ENCODE measurements at regions not wholly inside any gene's neighbourhood (a gene's known extent, or its start where the extent isn't known, plus 50 kb on each side); places are given as distances from the start of the nearest gene placed in this dataset.
"Not testable (repeated sequence)": the region's sequence is repeated elsewhere in the genome, so short reads cannot be mapped to it uniquely, and the experiment has no call there.

DNA sequence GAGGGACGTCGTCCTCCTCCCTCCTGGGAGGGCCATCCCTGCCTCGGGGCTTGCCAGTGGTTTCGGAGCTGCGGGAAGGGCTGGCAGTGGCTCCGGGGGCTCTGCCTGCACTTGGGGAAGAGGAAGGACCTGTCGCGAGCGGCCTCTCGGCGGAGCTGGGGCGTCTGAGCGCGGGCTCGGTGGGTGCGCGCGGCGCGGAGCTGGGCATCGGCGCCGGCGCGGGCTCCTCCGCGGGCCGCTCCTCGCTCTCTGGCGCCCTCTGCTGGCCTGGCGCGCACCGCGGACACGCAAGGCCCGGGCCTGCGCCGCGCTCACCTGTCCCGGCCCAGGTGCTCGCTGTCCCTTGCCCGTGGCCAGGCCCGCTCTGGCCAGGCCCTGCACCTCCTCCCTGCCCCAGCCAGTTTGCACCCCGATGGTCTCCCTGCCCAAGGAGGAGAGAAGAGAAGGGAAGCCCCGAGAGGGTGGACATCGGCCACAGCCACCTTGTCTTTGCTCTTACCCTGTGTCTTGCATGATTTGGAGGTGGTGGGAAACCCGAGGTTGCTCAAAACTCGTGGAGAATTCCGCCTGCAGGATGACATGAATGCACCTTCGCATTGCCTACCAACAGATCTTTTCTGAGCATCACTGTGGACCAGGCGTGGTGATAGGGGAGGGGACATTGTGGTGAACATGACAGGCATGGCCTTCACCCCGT, 119.2 kb downstream of the OTOP1 start:
- Histone ChIP-seq H3K4me3 (ENCODE audit: low read length, poor library complexity, severe bottlenecking) (peak overlapping the region; percentile 60), H2AFZ (ENCODE audit: low read length) (peak overlapping the region; percentile 80)
- not testable (repeated sequence) for H3K36me3 ChIP-seq (ENCODE audit: insufficient read depth, low read length); H3K4me2 ChIP-seq (ENCODE audit: low read depth, low read length, poor library complexity, severe bottlenecking); H3K4me1 ChIP-seq (ENCODE audit: insufficient read depth, low read length, poor library complexity, severe bottlenecking); H3K9me2 ChIP-seq (replicated peaks; ENCODE audit: low read depth, low read length); H3K27me3 ChIP-seq (ENCODE audit: insufficient read depth, low read length, poor library complexity, severe bottlenecking); H3F3A ChIP-seq (ENCODE audit: low read depth); H3K9me3 ChIP-seq (ENCODE audit: insufficient read depth, low read depth, low read length); H3K79me2 ChIP-seq (ENCODE audit: insufficient read depth, low read length); H3K9ac ChIP-seq (ENCODE audit: low read depth, low read length, poor library complexity, severe bottlenecking); H4K20me1 ChIP-seq (ENCODE audit: insufficient read depth, low read length, poor library complexity, severe bottlenecking)
- TF ChIP-seq, protein P1, sequence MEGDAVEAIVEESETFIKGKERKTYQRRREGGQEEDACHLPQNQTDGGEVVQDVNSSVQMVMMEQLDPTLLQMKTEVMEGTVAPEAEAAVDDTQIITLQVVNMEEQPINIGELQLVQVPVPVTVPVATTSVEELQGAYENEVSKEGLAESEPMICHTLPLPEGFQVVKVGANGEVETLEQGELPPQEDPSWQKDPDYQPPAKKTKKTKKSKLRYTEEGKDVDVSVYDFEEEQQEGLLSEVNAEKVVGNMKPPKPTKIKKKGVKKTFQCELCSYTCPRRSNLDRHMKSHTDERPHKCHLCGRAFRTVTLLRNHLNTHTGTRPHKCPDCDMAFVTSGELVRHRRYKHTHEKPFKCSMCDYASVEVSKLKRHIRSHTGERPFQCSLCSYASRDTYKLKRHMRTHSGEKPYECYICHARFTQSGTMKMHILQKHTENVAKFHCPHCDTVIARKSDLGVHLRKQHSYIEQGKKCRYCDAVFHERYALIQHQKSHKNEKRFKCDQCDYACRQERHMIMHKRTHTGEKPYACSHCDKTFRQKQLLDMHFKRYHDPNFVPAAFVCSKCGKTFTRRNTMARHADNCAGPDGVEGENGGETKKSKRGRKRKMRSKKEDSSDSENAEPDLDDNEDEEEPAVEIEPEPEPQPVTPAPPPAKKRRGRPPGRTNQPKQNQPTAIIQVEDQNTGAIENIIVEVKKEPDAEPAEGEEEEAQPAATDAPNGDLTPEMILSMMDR (conservative IDR thresholded peaks at IDR 0.05; ENCODE audit: low read length), result peak; percentile 46

DNA sequence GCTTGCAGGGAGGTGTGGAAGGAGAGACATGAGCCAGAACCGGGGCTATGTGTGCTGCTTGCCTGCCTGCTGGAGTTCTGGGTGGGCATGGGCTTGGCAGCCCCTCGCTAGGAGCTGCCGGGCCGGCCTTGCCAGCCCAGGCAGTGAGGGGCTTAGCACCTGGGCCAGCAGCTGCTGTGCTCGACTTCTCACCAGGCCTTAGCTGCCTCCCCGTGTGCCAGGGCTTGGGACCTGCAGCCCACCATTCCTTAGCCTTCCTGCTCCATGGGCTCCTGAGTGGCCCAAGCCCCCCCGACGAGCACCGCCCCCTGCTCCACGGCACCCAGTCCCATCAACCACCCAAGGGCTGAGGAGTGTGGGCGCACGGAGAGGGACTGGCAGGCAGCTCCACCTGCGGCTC, 111.3 kb downstream of the OTOP1 start:
- not testable (repeated sequence) for H3K9me3 ChIP-seq (ENCODE audit: insufficient read depth, low read depth, low read length); H4K20me1 ChIP-seq (ENCODE audit: insufficient read depth, low read length, poor library complexity, severe bottlenecking); H3F3A ChIP-seq (ENCODE audit: low read depth); H3K9me2 ChIP-seq (replicated peaks; ENCODE audit: low read depth, low read length); H3K9ac ChIP-seq (ENCODE audit: low read depth, low read length, poor library complexity, severe bottlenecking); H3K4me1 ChIP-seq (ENCODE audit: insufficient read depth, low read length, poor library complexity, severe bottlenecking); H3K27me3 ChIP-seq (ENCODE audit: insufficient read depth, low read length, poor library complexity, severe bottlenecking); H3K4me3 ChIP-seq (ENCODE audit: low read length, poor library complexity, severe bottlenecking); H2AFZ ChIP-seq (ENCODE audit: low read length); H3K79me2 ChIP-seq (ENCODE audit: insufficient read depth, low read length); H3K36me3 ChIP-seq (ENCODE audit: insufficient read depth, low read length); H3K4me2 ChIP-seq (ENCODE audit: low read depth, low read length, poor library complexity, severe bottlenecking)

DNA sequence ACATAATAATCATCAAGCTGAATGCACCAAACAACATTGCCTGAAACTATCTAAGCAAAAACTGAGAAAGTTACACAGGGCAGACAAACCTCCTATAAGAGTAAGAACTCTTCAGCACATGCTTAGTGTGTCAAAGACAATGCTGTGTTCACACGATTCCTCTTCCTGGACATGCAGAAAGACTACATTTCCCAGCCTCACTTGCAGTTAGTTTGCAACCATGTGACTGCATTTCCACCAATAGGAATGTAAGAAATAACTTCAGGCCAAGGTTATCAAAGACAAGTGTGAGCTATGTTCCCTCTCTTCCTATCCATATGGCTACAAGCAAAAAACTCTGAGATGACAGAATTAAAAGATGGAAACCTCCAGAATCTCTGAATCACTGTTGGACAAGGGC, 109.8 kb downstream of the OTOP1 start:
- not testable (repeated sequence) for H3K9me3 ChIP-seq (ENCODE audit: insufficient read depth, low read depth, low read length); H3F3A ChIP-seq (ENCODE audit: low read depth); H3K79me2 ChIP-seq (ENCODE audit: insufficient read depth, low read length); H3K4me1 ChIP-seq (ENCODE audit: insufficient read depth, low read length, poor library complexity, severe bottlenecking); H3K4me2 ChIP-seq (ENCODE audit: low read depth, low read length, poor library complexity, severe bottlenecking); H3K9me2 ChIP-seq (replicated peaks; ENCODE audit: low read depth, low read length); H3K27me3 ChIP-seq (ENCODE audit: insufficient read depth, low read length, poor library complexity, severe bottlenecking); H4K20me1 ChIP-seq (ENCODE audit: insufficient read depth, low read length, poor library complexity, severe bottlenecking); H3K36me3 ChIP-seq (ENCODE audit: insufficient read depth, low read length); H2AFZ ChIP-seq (ENCODE audit: low read length); H3K4me3 ChIP-seq (ENCODE audit: low read length, poor library complexity, severe bottlenecking); H3K9ac ChIP-seq (ENCODE audit: low read depth, low read length, poor library complexity, severe bottlenecking)

DNA sequence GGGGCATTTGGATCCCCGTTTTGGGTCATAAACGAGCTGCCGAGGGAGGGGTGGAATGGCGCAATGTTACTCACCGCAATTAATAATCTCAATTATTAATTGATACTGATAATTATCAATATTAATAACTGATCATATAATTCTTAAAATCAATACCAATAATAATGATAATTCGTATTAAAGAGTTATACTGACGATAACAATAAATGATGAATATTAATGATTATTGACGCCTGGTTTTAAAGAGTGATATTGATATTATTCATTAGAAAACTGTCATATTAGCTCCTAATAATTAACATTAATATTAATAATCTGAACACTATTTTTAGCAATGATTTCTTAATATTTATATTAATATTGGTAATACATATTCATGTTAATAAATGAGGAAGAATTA, 92.4 kb downstream of the OTOP1 start:
- H3K4me2 ChIP-seq (ENCODE audit: low read depth, low read length, poor library complexity, severe bottlenecking), result not testable (repeated sequence)

DNA sequence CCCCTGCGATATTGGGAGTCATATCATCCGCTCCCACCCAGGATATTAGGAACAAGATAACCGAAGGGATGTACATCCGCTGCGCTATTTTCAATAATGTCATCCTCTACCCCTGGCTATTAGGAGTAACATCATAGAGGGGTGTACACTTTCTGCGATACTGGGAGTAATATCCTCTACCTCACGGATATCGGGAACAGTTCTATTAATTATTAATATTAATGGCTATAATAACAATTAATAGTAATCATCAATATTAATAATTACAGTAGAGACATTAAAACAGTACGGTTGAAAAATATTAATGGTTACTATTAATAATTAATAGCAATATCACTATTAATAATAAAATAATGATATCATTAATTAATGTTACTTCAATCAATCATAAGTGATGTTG, 90.1 kb downstream of the OTOP1 start:
- H3K9ac ChIP-seq (ENCODE audit: low read depth, low read length, poor library complexity, severe bottlenecking); H3K36me3 ChIP-seq (ENCODE audit: insufficient read depth, low read length); H3K9me2 ChIP-seq (replicated peaks; ENCODE audit: low read depth, low read length); H2AFZ ChIP-seq (ENCODE audit: low read length); H4K20me1 ChIP-seq (ENCODE audit: insufficient read depth, low read length, poor library complexity, severe bottlenecking); H3K4me3 ChIP-seq (ENCODE audit: low read length, poor library complexity, severe bottlenecking); H3K9me3 ChIP-seq (ENCODE audit: insufficient read depth, low read depth, low read length); H3K79me2 ChIP-seq (ENCODE audit: insufficient read depth, low read length); H3K27me3 ChIP-seq (ENCODE audit: insufficient read depth, low read length, poor library complexity, severe bottlenecking); H3F3A ChIP-seq (ENCODE audit: low read depth); H3K4me1 ChIP-seq (ENCODE audit: insufficient read depth, low read length, poor library complexity, severe bottlenecking); H3K4me2 ChIP-seq (ENCODE audit: low read depth, low read length, poor library complexity, severe bottlenecking): not testable (repeated sequence)

More for the DNA sequence above, 92.4 kb downstream of the OTOP1 start:
- not testable (repeated sequence) for H3K27me3 ChIP-seq (ENCODE audit: insufficient read depth, low read length, poor library complexity, severe bottlenecking); H3K9me2 ChIP-seq (replicated peaks; ENCODE audit: low read depth, low read length); H3K9ac ChIP-seq (ENCODE audit: low read depth, low read length, poor library complexity, severe bottlenecking); H4K20me1 ChIP-seq (ENCODE audit: insufficient read depth, low read length, poor library complexity, severe bottlenecking); H3K79me2 ChIP-seq (ENCODE audit: insufficient read depth, low read length); H2AFZ ChIP-seq (ENCODE audit: low read length); H3K9me3 ChIP-seq (ENCODE audit: insufficient read depth, low read depth, low read length); H3K4me1 ChIP-seq (ENCODE audit: insufficient read depth, low read length, poor library complexity, severe bottlenecking); H3K36me3 ChIP-seq (ENCODE audit: insufficient read depth, low read length); H3F3A ChIP-seq (ENCODE audit: low read depth); H3K4me3 ChIP-seq (ENCODE audit: low read length, poor library complexity, severe bottlenecking)

All from Loucy (cell line).